Heart left ventricle (tissue), 16 donors: ENCODE measurements at regions not wholly inside any gene's neighbourhood (a gene's known extent, or its start where the extent isn't known, plus 50 kb on each side); places are given as distances from the start of the nearest gene placed in this dataset.
"Not testable (repeated sequence)": the region's sequence is repeated elsewhere in the genome, so short reads cannot be mapped to it uniquely, and the experiment has no call there.

ENCODE experiments used
- ATAC-seq, 4 donors: fragments of 200-7000 bp; cut with Tn5 transposase; one replicate each; pipeline ENCODE4 v1.9.1; 2020 to 2022; ENCODE audit warnings: moderate library complexity in 4 of 4, mild to moderate bottlenecking in 3 of 4, moderate number of reproducible peaks in 1 of 4
- DNase-seq, 5 donors: peaks; one replicate each; pipeline ENCODE4 v3.0.0-alpha.2; 2020
- H3K27ac ChIP-seq, 12 donors: fragments of 200-600 bp; sonication (generic) in 4 of 12; one replicate each; pipeline versions ENCODE4 v1.5.0 to v1.8.0; 2016 to 2022; ENCODE audit warnings: mild to moderate bottlenecking in 2 of 12
- H3K27me3 ChIP-seq, 9 donors: fragments of 200-600 bp; sonication (generic) in 2 of 9; one replicate each; pipeline versions ENCODE4 v1.5.1 to v1.8.0; 2016 to 2022; ENCODE audit warnings: mild to moderate bottlenecking in 3 of 9
- H3K36me3 ChIP-seq, 9 donors: fragments of 200-600 bp; sonication (generic) in 2 of 9; one replicate each; pipeline versions ENCODE4 v1.5.0 to v1.8.0; 2018 to 2022; ENCODE audit warnings: mild to moderate bottlenecking in 2 of 9
- H3K4me1 ChIP-seq, 12 donors: fragments of 200-600 bp; sonication (generic) in 4 of 12; one replicate each; pipeline versions ENCODE4 v1.5.0 to v1.8.0; 2016 to 2022; ENCODE audit warnings: mild to moderate bottlenecking in 3 of 12
- H3K4me3 ChIP-seq, 12 donors: fragments of 200-600 bp; sonication (generic) in 4 of 12; one replicate each; pipeline versions ENCODE4 v1.5.0 to v1.8.0; 2017 to 2022; ENCODE audit warnings: mild to moderate bottlenecking in 9 of 12, moderate library complexity in 4 of 12
- H3K9me3 ChIP-seq, 12 donors: fragments of 200-600 bp; sonication (generic) in 4 of 12; one replicate each; pipeline versions ENCODE4 v1.5.0 to v1.8.0; 2016 to 2022; ENCODE audit warnings: mild to moderate bottlenecking in 1 of 12
- CTCF ChIP-seq, 12 donors: fragments of 200-600 bp; sonication (generic) in 4 of 12; IDR thresholded peaks; one replicate each; pipeline versions ENCODE4 v1.5.0 to v1.8.0; 2018 to 2022; ENCODE audit warnings: antibody characterized with exemption in 12 of 12, mild to moderate bottlenecking in 5 of 12
- POLR2A ChIP-seq, 2 donors: fragments of 450-650 bp; IDR thresholded peaks; one replicate each; pipeline ENCODE4 v1.6.1; 2017; ENCODE audit warnings: antibody characterized with exemption in 2 of 2, mild to moderate bottlenecking in 2 of 2, moderate library complexity in 2 of 2
- WGBS, 4 donors: extraction: QIAGEN DNeasy Blood & Tissue Kit in 2 of 4; methylation state at CpG; one replicate each; pipeline versions ENCODE4 v1.1.5 to v1.1.7; 2013 to 2018; 5-methylcytosine and 5-hydroxymethylcytosine counted together
- intact Hi-C, 10 donors: fragments of 100-400 bp; cut with DNase I; formaldehyde crosslinking; loops; one replicate each; pipeline versions ENCODE4 v1.11.1 to v1.14.2; 2022
- donor health status: ischemic (EF 13 %, LVEDD 7.1; RV severe dilation, severe dysfunction).
- donor health status: healthy with polysubstance abuse.
- donor health status: DM: no; HTN: yes; CAD: no.
- donor health status: DM: no; HTN: no; CAD: no.
- donor health status: ischemic (EF 25% LVEDD 6.9; RV normal size, moderate dysfunction).
- donor health status: ischemic (EF 25% LVEDD 5.7; RV mildly dilated, moderate dysfunction).
- donor health status: healthy.
- donor health status: DM: yes; HTN: yes; CAD: no.
- donor health status: ischemic (EF 35%, LVEDD 5.7; RV mildly dilated, moderate dysfunction).
- donor health status: nonischemic (EF 11% LVEDD 7.7; RV severe dilation, severe dysfunction).
- donor health status: DM: yes; HTN: yes; CAD: no.
- donor health status: PGD.
- donor health status: ischemic (EF 29% LVEDD 5.4; RV normal size, mild dysfunction).
- donor health status: nonischemic (EF 23%, LVEDD 6.1; RV moderate dilation, normal function).

GRCh38 chr5:166637295-166637694, 1654.2 kb upstream of the WWC1 start:
- Histone ChIP-seq H3K4me1 (no peaks in the 10 kb centered on the region), H3K27ac (no peak overlapping the region), H3K9me3 (no peaks in the 10 kb centered on the region), H3K4me3 (no peak overlapping the region), H3K27me3 (no peaks in the 10 kb centered on the region), H3K36me3 (no peaks in the 10 kb centered on the region)
- no peak for TF ChIP-seq CTCF (IDR thresholded peaks at IDR 0.05)
- TF ChIP-seq POLR2A (IDR thresholded peaks at IDR 0.05), result no peak
- WGBS, 4 donors, result 39 to 56% (median 47%) methylated on average over 1 of the region's 1 CpG
- intact Hi-C loops, result no loop called here
- DNase-seq (no peak), ATAC-seq (no peak)

GRCh38 chr5:166639151-166639550, 1652.3 kb upstream of the WWC1 start:
- ATAC-seq (no peak), DNase-seq (no peak)
- H3K9me3 ChIP-seq, result no peaks in the 10 kb centered on the region
- H3K27me3 ChIP-seq, result no peaks in the 10 kb centered on the region
- H3K27ac ChIP-seq, result no peak overlapping the region
- no peaks in the 10 kb centered on the region for H3K4me1 ChIP-seq
- TF ChIP-seq CTCF (IDR thresholded peaks at IDR 0.05) (no peak), POLR2A (IDR thresholded peaks at IDR 0.05) (no peak)
- H3K4me3 ChIP-seq, result no peak overlapping the region
- 83 to 100% (median 93%) methylated on average over 2 of the region's 2 CpGs for WGBS, 4 donors
- intact Hi-C loops, result no loop called here
- H3K36me3 ChIP-seq, result no peaks in the 10 kb centered on the region

- H3K4me1 ChIP-seq, intact Hi-C loops, H3K4me3 ChIP-seq, H3K9me3 ChIP-seq, DNase-seq, H3K27me3 ChIP-seq, H3K27ac ChIP-seq, H3K36me3 ChIP-seq, ATAC-seq: not testable (repeated sequence)
- WGBS, 4 donors, result 64 to 69% (median 67%) methylated on average over 10 of the region's 10 CpGs
Measured at GRCh38 chr5:166640136-166640535, 1651.3 kb upstream of the WWC1 start.

GRCh38 chr5:166648736-166649135, 1642.7 kb upstream of the WWC1 start:
- H3K27ac ChIP-seq, result no peak overlapping the region
- intact Hi-C loops, result no loop called here
- no peak for DNase-seq
- H3K27me3 ChIP-seq, result no peaks in the 10 kb centered on the region
- no peak for ATAC-seq
- H3K9me3 ChIP-seq, result peaks cover 0 to 10% (median under 1%) of the 10 kb centered on the region in 12 donors
- no peak overlapping the region for H3K4me3 ChIP-seq
- WGBS, 4 donors, result 60 to 77% (median 65%) methylated on average over 1 of the region's 1 CpG
- H3K36me3 ChIP-seq, result no peaks in the 10 kb centered on the region
- no peak for TF ChIP-seq POLR2A (IDR thresholded peaks at IDR 0.05)
- H3K4me1 ChIP-seq, result no peaks in the 10 kb centered on the region

GRCh38 chr5:166649676-166650075, 1641.8 kb upstream of the WWC1 start:
- H3K27ac ChIP-seq, result no peak overlapping the region
- no peaks in the 10 kb centered on the region for H3K4me1 ChIP-seq
- DNase-seq, result no peak
- WGBS, 4 donors, result 19 to 39% (median 25%) methylated on average over 1 of the region's 1 CpG
- no peaks in the 10 kb centered on the region for H3K36me3 ChIP-seq
- H3K9me3 ChIP-seq, result peaks cover 0 to 19% (median 7%) of the 10 kb centered on the region in 12 donors
- no peaks in the 10 kb centered on the region for H3K27me3 ChIP-seq
- ATAC-seq, result no peak
- TF ChIP-seq CTCF (IDR thresholded peaks at IDR 0.05), result no peak
- TF ChIP-seq POLR2A (IDR thresholded peaks at IDR 0.05), result no peak
- intact Hi-C loops, result no loop called here
- H3K4me3 ChIP-seq, result no peak overlapping the region
